ENCODE measurements at regions not wholly inside any gene's neighbourhood (a gene's known extent, or its start where the extent isn't known, plus 50 kb on each side); places are given as distances from the start of the nearest gene placed in this dataset.

DNA sequence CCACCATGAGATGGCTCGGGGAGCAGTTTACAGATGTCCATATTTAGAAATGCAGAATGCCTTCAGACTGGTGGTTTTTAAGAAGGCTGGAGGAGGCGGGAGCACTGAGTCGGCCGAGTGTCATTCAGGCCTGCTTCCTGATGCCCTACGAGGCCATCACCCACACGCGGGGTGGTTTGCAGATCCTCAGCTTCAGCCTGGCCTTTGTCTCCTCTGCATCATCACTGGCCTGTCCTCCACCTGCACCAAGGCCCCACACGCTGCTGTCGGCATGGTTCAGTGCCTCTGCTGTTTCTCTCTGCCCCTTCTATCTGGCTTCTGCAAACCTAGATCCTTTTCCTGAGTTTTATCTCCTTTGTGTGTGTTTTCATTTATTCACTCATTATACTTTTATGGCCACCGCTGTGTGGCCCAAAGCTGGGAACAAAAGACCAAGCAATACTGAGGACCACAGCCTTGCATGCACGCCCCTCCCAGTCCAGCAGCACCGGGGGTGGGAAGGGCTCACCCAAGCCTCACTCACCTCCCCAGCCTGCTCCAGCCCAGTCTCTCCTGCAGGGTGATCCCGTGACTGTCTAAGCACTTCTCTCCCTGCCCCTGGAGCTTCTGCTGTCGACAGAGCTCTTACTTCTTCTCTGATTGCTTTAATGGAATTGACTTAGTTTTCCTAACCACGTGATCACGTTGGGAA, 240.8 kb downstream of the TEX29 start:
- H4K91ac ChIP-seq (ENCODE audit: insufficient read length, low read depth, low read length) = no peak overlapping the region
- H3K4me1 ChIP-seq (ENCODE audit: insufficient read depth, low read length) = no peaks in the 10 kb centered on the region; the same call in 1 of the 2 replicates
- no peak overlapping the region for H3K14ac ChIP-seq (ENCODE audit: insufficient read depth, low read length)
- no peak overlapping the region for H3K4me2 ChIP-seq (ENCODE audit: insufficient read depth, insufficient read length, low read length)
- peaks cover 14 to 15% of the 10 kb centered on the region in 2 experiments for H3K4me1 Mint-ChIP-seq
- no peak overlapping the region for H3K27ac ChIP-seq (ENCODE audit: insufficient read length, low read depth, low read length)
- DNase-seq = no peak
- WGBS (ENCODE audit: extremely low coverage, insufficient read length, low lambda C conversion rate) = no CpG with 5 or more reads among the region's 16 CpGs
- H4K5ac ChIP-seq (ENCODE audit: insufficient read length, low read depth, low read length) = no peak overlapping the region
- no peak overlapping the region for H3K4me3 Mint-ChIP-seq
- no peaks in the 10 kb centered on the region for H4K20me1 ChIP-seq (ENCODE audit: control insufficient read depth, insufficient read depth, insufficient read length)
- H2AFZ ChIP-seq (ENCODE audit: low read length) = no peak overlapping the region
- H2BK12ac ChIP-seq (ENCODE audit: insufficient read length, low read depth, low read length) = no peak overlapping the region
- H2AK5ac ChIP-seq (ENCODE audit: insufficient read length, low read length) = no peak overlapping the region
- H2BK15ac ChIP-seq (ENCODE audit: low read depth, low read length) = no peak overlapping the region
- no peak overlapping the region for H3K9ac ChIP-seq (ENCODE audit: extremely low read depth, insufficient read length, low read length)
- TF ChIP-seq, protein P1, sequence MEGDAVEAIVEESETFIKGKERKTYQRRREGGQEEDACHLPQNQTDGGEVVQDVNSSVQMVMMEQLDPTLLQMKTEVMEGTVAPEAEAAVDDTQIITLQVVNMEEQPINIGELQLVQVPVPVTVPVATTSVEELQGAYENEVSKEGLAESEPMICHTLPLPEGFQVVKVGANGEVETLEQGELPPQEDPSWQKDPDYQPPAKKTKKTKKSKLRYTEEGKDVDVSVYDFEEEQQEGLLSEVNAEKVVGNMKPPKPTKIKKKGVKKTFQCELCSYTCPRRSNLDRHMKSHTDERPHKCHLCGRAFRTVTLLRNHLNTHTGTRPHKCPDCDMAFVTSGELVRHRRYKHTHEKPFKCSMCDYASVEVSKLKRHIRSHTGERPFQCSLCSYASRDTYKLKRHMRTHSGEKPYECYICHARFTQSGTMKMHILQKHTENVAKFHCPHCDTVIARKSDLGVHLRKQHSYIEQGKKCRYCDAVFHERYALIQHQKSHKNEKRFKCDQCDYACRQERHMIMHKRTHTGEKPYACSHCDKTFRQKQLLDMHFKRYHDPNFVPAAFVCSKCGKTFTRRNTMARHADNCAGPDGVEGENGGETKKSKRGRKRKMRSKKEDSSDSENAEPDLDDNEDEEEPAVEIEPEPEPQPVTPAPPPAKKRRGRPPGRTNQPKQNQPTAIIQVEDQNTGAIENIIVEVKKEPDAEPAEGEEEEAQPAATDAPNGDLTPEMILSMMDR (conservative IDR thresholded peaks at IDR 0.05) = no peak
- H3K27me3 ChIP-seq (ENCODE audit: insufficient read depth, low read length) = no peaks in the 10 kb centered on the region
- no peaks in the 10 kb centered on the region for H3K36me3 Mint-ChIP-seq (ENCODE audit: insufficient read depth in 1 of 3, low read depth in 3 of 3)
- no peaks in the 10 kb centered on the region for H3K9me3 ChIP-seq (ENCODE audit: control insufficient read depth, low read depth, low read length)
- no peak overlapping the region for H4K8ac ChIP-seq (replicated peaks; ENCODE audit: insufficient read length, low read depth, low read length)
- H3K9me3 Mint-ChIP-seq = no peaks in the 10 kb centered on the region
- peaks cover 25% of the 10 kb centered on the region for H3K27me3 Mint-ChIP-seq (ENCODE audit: low read depth)
- no peak overlapping the region; a peak in 1 of 7 replicates for H3K27ac Mint-ChIP-seq
- no peak overlapping the region for H3K4ac ChIP-seq (ENCODE audit: low read depth, low read length)
- no peak overlapping the region for H2BK120ac ChIP-seq (ENCODE audit: low read depth, low read length, poor library complexity, severe bottlenecking)
- no peaks in the 10 kb centered on the region for H3K79me2 ChIP-seq (ENCODE audit: insufficient read depth, low read length)
- H3K56ac ChIP-seq (ENCODE audit: insufficient read length, low read depth, low read length) = no peak overlapping the region
- no peak overlapping the region for H2BK5ac ChIP-seq (ENCODE audit: insufficient read length, low read length)
- H3T11ph ChIP-seq (ENCODE audit: low read length) = no peak overlapping the region
- H2BK20ac ChIP-seq (ENCODE audit: low read depth, low read length, poor library complexity, severe bottlenecking) = no peak overlapping the region
- no peak overlapping the region for H3K23ac ChIP-seq (ENCODE audit: insufficient read length, low read depth, low read length)
- H3K79me1 ChIP-seq (ENCODE audit: insufficient read depth, low read depth, low read length, poor library complexity, severe bottlenecking) = no peaks in the 10 kb centered on the region
- no peaks in the 10 kb centered on the region for H3K23me2 ChIP-seq (ENCODE audit: insufficient read length, low read depth, low read length, poor library complexity, severe bottlenecking)
- no peak overlapping the region for H3K18ac ChIP-seq (ENCODE audit: insufficient read length, low read depth, low read length)
